ENCODE measurements at regions not wholly inside any gene's neighbourhood (a gene's known extent, or its start where the extent isn't known, plus 50 kb on each side); places are given as distances from the start of the nearest gene placed in this dataset.

GRCh38 chrX:117095393-117095792 is 632.6 kb upstream of the CT83 start:
- TF ChIP-seq CTCF (conservative IDR thresholded peaks at IDR 0.05; ENCODE audit: low read length) = no peak
- TF ChIP-seq EZH2phosphoT487 (IDR thresholded peaks at IDR 0.05; ENCODE audit: borderline replicate concordance, low read depth, low read length) = no peak
